GM12865 (cell line): ENCODE measurements at regions not wholly inside any gene's neighbourhood (a gene's known extent, or its start where the extent isn't known, plus 50 kb on each side); places are given as distances from the start of the nearest gene placed in this dataset.

Experiments used
- DNase-seq: peaks from one replicate; pipeline ENCODE4 v3.0.0; 2010; ENCODE audit warnings: low read depth
- H3K4me3 ChIP-seq: 2 replicates; pipeline ENCODE4 v1.5.1; 2011; ENCODE audit warnings: mild to moderate bottlenecking, low read depth, low read length, control low read depth
- CTCF ChIP-seq: IDR thresholded peaks from 2 replicates; pipeline ENCODE4 v1.5.1; 2011; ENCODE audit warnings: low read length, control low read depth, low read depth, inconsistent platforms; ENCODE audit not compliant: insufficient read depth; ENCODE audit errors: missing control alignments

- DNase-seq: no peak
- TF ChIP-seq CTCF: no peak
These were observed 494.9 kb downstream of the PSAT1 start for GRCh38 chr9:78791779-78792178.

GRCh38 chr9:78792745-78793144, 495.8 kb downstream of the PSAT1 start:
- H3K4me3 ChIP-seq: no peak overlapping the region
- no peak for TF ChIP-seq CTCF
- DNase-seq: no peak

More at GRCh38 chr9:78791779-78792178, 494.9 kb downstream of the PSAT1 start:
- H3K4me3 ChIP-seq: no peak overlapping the region

GRCh38 chr9:78805771-78806170, 508.8 kb downstream of the PSAT1 start:
- no peak for TF ChIP-seq CTCF
- no peak overlapping the region for H3K4me3 ChIP-seq
- no peak for DNase-seq

- no peak for TF ChIP-seq CTCF
- no peak overlapping the region for H3K4me3 ChIP-seq
- DNase-seq: no peak
These were observed 509.7 kb downstream of the PSAT1 start for GRCh38 chr9:78806492-78807160.

GRCh38 chr9:78807286-78807685, 510.4 kb downstream of the PSAT1 start:
- DNase-seq: no peak
- no peak overlapping the region for H3K4me3 ChIP-seq
- TF ChIP-seq CTCF: no peak

GRCh38 chr9:78808048-78808447, 511.1 kb downstream of the PSAT1 start:
- no peak for DNase-seq
- no peak for TF ChIP-seq CTCF

More at GRCh38 chr9:78808048-78808447, 511.1 kb downstream of the PSAT1 start:
- no peak overlapping the region for H3K4me3 ChIP-seq
